HG02571 (cell line): ENCODE measurements at regions not wholly inside any gene's neighbourhood (a gene's known extent, or its start where the extent isn't known, plus 50 kb on each side); places are given as distances from the start of the nearest gene placed in this dataset.
A peak's percentile ranks its signal among the peaks of the same experiment; 100 is the strongest.
"Not testable (repeated sequence)": the region's sequence is repeated elsewhere in the genome, so short reads cannot be mapped to it uniquely, and the experiment has no call there.

Experiments used
- ATAC-seq: cut with Tn5 transposase; IDR thresholded peaks from one replicate; pipeline ENCODE4 v1.9.1; 2021; ENCODE audit warnings: mild to moderate bottlenecking, moderate library complexity; ENCODE audit not compliant: unreplicated experiment

DNA sequence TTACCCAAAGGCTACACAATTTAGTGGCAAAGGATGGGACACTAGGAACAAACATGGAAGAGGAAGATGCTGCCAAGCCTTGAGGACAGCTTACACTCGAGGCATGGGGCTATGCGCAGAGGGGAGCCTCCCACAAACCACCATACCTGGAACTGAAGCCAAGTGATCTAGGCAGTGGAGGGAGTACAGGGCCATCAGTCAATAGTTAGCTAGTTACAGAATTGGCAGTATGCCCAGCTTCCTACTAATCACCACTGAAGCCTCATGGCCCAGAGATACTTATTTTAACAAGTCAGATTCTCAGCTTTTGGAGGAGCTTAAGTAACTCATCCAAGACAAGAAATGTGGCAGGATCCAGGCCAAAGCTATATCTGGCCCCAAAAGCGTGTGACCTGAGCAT lies 226.6 kb upstream of the MOCS1 start:
- no peak for ATAC-seq

GRCh38 chr6:40159865-40160264 lies 225.6 kb upstream of the MOCS1 start:
- no peak for ATAC-seq

DNA sequence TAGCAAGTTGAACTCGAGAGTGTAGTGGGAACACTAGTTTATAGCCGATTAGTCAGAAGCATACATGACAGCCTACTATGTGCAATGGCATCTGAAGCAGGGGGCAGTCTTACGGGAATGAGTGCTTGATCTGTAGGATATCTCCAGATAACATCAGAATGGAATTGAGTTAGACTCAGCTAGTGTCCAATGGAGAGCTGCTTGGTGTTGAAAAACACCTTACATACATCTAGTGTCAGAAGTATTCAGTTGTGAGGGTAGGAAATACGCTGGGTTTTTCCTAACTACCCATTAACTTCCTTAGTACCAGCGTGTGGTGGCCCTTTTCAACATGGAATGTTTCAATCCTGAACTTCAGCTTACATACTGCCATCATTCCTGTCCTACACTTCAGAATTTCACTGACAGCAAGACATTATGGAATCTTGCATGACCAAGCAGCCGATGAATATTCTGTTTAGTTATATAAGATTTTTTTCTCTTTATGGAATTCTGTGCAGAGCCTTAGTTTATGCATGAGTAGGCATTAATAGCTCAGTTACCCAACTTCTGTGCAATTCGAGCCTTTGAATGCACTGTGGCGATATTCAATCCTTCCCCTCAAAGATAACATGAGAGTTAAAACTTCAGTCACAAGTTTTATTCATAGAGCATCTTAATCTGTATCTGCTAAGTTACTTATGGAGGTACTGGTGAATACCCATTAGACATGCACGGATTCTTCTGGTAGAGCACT lies 218.6 kb upstream of the MOCS1 start:
- no peak for ATAC-seq

DNA sequence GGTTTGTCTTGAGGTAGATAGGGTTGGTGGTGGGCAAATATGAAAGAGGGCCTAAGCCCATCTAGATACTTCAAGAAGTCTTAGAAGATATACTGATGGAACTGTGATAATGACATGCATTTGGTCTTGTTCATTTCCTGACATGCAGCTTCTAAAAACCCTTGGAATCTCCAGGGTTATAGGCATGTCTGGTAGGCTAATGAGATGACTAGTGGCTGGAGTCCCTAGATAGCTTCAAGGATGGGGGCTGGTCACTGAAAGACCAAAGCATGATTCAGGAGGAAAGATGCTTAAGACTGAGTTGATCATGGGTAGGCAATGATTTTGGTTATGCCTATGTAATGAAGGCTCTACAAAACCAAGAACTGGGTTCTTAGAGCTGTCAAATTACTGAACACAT lies 217.9 kb upstream of the MOCS1 start:
- no peak for ATAC-seq

GRCh38 chr6:40148882-40149573 lies 214.8 kb upstream of the MOCS1 start:
- ATAC-seq, result peak; percentile 97

GRCh38 chr6:40146902-40147301 lies 212.6 kb upstream of the MOCS1 start:
- no peak for ATAC-seq

DNA sequence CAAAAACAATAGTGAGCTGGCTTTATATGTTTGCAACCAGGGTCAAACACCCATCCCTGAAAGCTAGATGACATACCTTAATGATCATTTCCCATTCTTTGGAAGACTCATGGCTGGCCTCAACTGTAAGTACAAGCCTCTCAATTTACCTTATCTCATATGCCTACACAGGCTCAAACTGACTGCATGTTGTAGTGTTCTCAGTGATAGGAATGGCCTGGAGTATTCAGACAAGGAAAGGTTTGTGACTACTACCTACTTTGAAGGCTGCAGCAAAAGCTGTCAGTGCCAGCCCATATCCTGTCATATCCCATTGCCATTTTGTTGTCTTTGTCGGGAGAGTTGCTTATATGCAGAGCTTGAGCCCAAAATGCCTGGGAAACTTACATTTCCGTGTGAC lies 205.2 kb upstream of the MOCS1 start:
- no peak for ATAC-seq

- ATAC-seq, result no peak
These were observed 204.0 kb upstream of the MOCS1 start for GRCh38 chr6:40138273-40138720.

GRCh38 chr6:40135491-40136072 lies 201.3 kb upstream of the MOCS1 start:
- ATAC-seq, result no peak

DNA sequence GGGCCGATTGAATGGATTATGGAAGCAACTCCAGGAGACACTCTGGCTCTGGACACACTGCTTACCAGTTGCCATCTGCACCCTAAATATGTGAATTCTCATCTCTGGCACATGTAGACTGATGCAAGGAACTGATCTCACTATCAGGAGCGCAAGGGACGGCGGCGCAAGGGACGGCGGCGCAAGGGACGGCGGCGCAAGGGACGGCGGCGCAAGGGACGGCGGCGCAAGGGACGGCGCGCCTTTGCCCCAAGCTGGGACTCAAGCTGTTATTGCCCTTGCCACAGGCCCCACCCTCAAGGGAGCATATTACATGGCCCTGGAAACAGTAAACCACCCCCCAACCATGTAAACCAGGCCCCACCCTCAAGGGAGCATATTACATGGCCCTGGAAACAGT lies 199.7 kb upstream of the MOCS1 start:
- not testable (repeated sequence) for ATAC-seq

DNA sequence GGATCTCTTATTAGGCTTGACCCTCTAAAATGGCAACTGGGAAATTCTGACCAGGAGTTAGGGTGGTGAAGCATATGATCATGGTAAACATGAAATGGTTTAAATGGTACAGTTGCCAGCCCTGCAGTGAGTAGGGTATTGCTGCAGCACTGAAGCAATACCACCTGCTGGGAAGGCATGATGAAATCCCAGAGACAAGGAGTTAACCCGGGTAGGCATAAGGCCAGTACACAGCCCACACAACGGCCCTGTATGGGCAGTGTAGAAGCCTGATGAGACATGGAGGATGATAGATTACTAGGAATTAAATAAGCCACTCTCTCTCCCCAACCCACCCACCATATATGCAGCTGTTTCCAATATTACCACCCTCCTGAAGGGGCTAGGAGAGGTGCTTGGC lies 197.4 kb upstream of the MOCS1 start:
- ATAC-seq, result no peak

GRCh38 chr6:40128127-40128526 lies 193.9 kb upstream of the MOCS1 start:
- ATAC-seq, result no peak

DNA sequence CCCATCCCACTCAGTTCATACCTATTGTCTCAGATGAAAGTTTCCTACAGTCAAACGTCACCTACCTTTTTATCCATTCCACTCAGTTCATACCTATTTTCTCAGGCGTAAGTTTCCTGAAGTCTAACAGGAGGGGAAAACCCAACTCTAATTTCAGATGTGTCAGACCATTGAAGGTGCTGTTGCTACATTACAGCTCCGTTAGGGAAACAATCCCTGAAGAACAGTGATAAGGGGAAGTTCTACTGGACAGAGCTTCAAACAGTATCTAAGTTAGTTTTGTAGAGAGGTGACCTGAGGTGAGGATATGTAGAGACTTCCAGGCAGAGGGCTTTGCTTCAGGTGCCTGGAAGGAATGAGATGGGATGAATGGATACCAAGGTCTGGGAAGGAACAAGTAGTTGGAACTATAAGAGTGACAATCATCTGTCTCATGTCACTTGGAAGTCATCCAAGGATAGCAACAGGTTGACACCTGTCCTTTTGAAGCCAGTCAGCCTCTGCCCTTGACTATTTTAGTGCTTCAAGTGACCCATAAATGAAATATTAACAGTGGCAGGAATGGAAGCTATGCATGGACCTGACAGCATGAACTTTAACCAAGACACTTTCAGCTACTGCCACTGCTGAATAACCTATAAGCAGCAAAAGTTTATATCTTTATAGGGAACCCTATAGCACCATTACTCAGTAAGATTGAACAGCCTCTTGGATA lies 191.6 kb upstream of the MOCS1 start:
- no peak for ATAC-seq

GRCh38 chr6:40124924-40125323 lies 190.7 kb upstream of the MOCS1 start:
- no peak for ATAC-seq

DNA sequence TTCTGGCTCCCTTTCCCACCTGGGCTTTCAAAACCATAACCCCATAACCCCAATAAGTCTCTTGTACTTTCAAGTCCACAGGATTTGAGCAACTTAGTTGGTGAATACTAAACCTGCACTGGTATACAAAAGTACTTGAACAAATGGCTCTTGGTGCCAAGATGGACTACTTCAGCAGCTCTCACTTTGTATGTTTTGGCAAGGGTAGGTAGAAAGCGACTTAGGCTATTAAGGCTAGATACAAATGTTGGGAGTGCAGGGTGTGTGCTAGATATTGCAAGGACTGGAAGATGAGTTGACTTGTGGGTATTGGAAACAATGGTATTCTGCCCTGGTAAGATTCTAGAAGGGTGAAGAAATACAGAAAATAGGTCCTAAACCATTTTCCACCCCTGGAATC lies 182.6 kb upstream of the MOCS1 start:
- ATAC-seq, result no peak

DNA sequence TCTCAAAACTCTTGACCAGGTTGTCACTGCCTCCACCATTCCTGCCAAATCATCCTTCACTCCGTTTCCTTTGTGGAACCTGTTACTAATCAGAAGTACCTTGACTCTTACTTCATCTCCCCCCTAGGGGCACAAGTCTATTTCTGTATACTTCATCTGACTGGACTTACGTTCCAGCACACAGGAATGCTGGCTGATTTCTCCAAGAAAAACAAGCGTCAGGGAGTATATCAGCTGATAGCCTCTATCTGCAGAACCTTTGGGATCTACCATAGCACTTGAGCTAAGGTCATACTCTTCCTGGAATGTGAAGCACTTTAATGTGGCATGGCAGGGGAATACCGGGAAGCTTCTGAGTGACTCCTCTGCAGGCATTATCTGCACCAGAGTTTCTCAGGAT lies 178.1 kb upstream of the MOCS1 start:
- no peak for ATAC-seq

GRCh38 chr6:40108736-40109135 lies 174.5 kb upstream of the MOCS1 start:
- ATAC-seq, result no peak

DNA sequence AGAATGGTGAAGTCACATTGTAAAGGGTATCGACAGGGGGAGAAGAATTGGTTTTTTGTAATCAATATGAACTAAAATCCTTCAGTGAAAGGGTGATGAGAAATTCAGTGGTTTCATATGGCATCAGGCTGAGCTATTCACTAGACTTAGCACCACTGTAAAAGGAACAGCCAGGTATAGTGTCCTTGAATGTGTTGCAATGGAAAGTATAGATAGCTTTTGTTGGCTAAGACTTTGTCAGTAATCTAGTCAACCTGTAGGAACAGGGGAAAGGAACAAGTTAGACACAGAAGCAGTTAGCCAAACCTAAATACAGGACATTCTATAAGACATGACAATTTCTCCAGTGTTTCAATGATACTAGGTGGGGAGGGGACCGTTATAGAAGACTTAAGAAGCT lies 172.6 kb upstream of the MOCS1 start:
- no peak for ATAC-seq

GRCh38 chr6:40098774-40099173 lies 164.5 kb upstream of the MOCS1 start:
- no peak for ATAC-seq

DNA sequence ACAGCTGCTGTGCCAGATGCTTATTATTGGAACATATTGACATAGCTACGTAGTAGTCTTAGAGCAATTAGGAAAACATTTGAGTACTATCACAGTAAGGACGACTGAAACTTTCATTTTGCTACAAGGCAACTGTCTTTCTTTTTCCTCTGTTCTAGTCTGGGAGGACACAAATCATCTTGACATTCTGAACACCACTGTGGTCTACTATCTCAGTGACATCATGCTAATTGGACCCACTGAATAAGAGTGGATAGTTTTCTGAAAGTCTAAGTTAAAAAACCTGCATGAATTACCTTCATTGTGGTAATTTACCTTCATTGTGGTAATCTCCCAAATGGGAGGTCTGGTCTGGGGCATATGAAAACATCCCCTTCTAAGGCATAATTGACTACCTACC lies 163.3 kb upstream of the MOCS1 start:
- ATAC-seq, result no peak

- no peak for ATAC-seq
These were observed 149.1 kb upstream of the MOCS1 start for GRCh38 chr6:40083141-40083920.
